ENCODE measurements at regions not wholly inside any gene's neighbourhood (a gene's known extent, or its start where the extent isn't known, plus 50 kb on each side); places are given as distances from the start of the nearest gene placed in this dataset.

GRCh38 chr6:122284848-122285247 lies 114.6 kb upstream of the HSF2 start:
- TF ChIP-seq GATA3 (IDR thresholded peaks at IDR 0.05; ENCODE audit: low read depth, low read length) (no peak), GATA2 (IDR thresholded peaks at IDR 0.05; ENCODE audit: low read depth, low read length) (no peak)

Data from SH-SY5Y (cell line).